ENCODE measurements at regions not wholly inside any gene's neighbourhood (a gene's known extent, or its start where the extent isn't known, plus 50 kb on each side); places are given as distances from the start of the nearest gene placed in this dataset.
A peak's percentile ranks its signal among the peaks of the same experiment; 100 is the strongest.

GRCh38 chr7:131767591-131767990, 211.2 kb upstream of the PODXL start:
- Mint-ChIP-seq H3K4me3 (no peak overlapping the region), H3K4me1 (peaks cover 9% of the 10 kb centered on the region), H3K36me3 (no peaks in the 10 kb centered on the region), H3K27me3 (ENCODE audit: low read depth) (no peaks in the 10 kb centered on the region; the same call in 1 of the 2 replicates), H3K9me3 (peaks cover 8% of the 10 kb centered on the region; the same call in 1 of the 2 replicates), H3K27ac (no peak overlapping the region)
- ChIA-PET CTCF (no interaction called here), POLR2A (no interaction called here)
- ATAC-seq (no peak), DNase-seq (ENCODE audit: low spot score) (no peak)
- TF ChIP-seq ZNF425 (CRISPR knock-in tag; conservative IDR thresholded peaks at IDR 0.05) (no peak), ARID4B (CRISPR knock-in tag; IDR thresholded peaks at IDR 0.05; ENCODE audit: borderline replicate concordance) (no peak), CDX4 (CRISPR knock-in tag; IDR thresholded peaks at IDR 0.05; ENCODE audit: borderline replicate concordance) (no peak), EMX1 (CRISPR knock-in tag; IDR thresholded peaks at IDR 0.05) (no peak)

GRCh38 chr7:131765575-131765974, 209.1 kb upstream of the PODXL start:
- ATAC-seq (peak; percentile 74), DNase-seq (ENCODE audit: low spot score) (no peak)
- Mint-ChIP-seq H3K27me3 (ENCODE audit: low read depth) (no peaks in the 10 kb centered on the region; the same call in 1 of the 2 replicates), H3K4me3 (no peak overlapping the region), H3K4me1 (peaks cover 9% of the 10 kb centered on the region), H3K36me3 (no peaks in the 10 kb centered on the region), H3K9me3 (peaks cover 8% of the 10 kb centered on the region; the same call in 1 of the 2 replicates), H3K27ac (no peak overlapping the region)
- ChIA-PET POLR2A (no interaction called here), CTCF (interaction anchor here (1.0 to 1.6 kb wide), 4 partner anchors 9 to 84 kb away, joined by 3 to 4 read pairs (median 3); no protein-coding TSS in a partner anchor)
- TF ChIP-seq ATF6 (CRISPR knock-in tag; IDR thresholded peaks at IDR 0.05) (no peak), ZNF281 (CRISPR knock-in tag; IDR thresholded peaks at IDR 0.05) (no peak), ZNF532 (CRISPR knock-in tag; IDR thresholded peaks at IDR 0.05; ENCODE audit: borderline replicate concordance) (no peak), ZNF263 (CRISPR knock-in tag; IDR thresholded peaks at IDR 0.05; ENCODE audit: low read depth) (no peak), SMAD4 (CRISPR knock-in tag; IDR thresholded peaks at IDR 0.05) (no peak), ZNF138 (CRISPR knock-in tag; conservative IDR thresholded peaks at IDR 0.05) (no peak), FOXP4 (CRISPR knock-in tag; IDR thresholded peaks at IDR 0.05) (no peak), SMAD3 (CRISPR knock-in tag; IDR thresholded peaks at IDR 0.05; ENCODE audit: borderline replicate concordance) (no peak), ESRRA (CRISPR knock-in tag; IDR thresholded peaks at IDR 0.05; ENCODE audit: borderline replicate concordance) (no peak), SOX15 (CRISPR knock-in tag; IDR thresholded peaks at IDR 0.05) (no peak), GRHL2 (CRISPR knock-in tag; IDR thresholded peaks at IDR 0.05; ENCODE audit: insufficient replicate concordance, severe bottlenecking) (no peak), GABPB1 (CRISPR knock-in tag; IDR thresholded peaks at IDR 0.05) (no peak)
